Erythroblast (primary cell): ENCODE measurements at regions not wholly inside any gene's neighbourhood (a gene's known extent, or its start where the extent isn't known, plus 50 kb on each side); places are given as distances from the start of the nearest gene placed in this dataset.

ENCODE experiments used
- GATA1 ChIP-seq: IDR thresholded peaks from 2 replicates; pipeline ENCODE4 v1.6.1; 2011; ENCODE audit warnings: low read depth, mild to moderate bottlenecking, control low read depth, low read length, moderate library complexity
- POLR2A ChIP-seq: IDR thresholded peaks from 2 replicates; pipeline ENCODE4 v1.6.1; 2011; ENCODE audit warnings: mild to moderate bottlenecking, low read length

GRCh38 chr6:43982084-43982625 lies 145.1 kb downstream of the MRPL14 start:
- TF ChIP-seq POLR2A (no peak), GATA1 (no peak)
